Activated naive CD8-positive, alpha-beta T cell treated with anti-CD3 and anti-CD28 coated beads, Interleukin-2, amount 10 ng/mL, durations not matched to agents 7 days and 5 days (primary cell): ENCODE measurements at regions not wholly inside any gene's neighbourhood (a gene's known extent, or its start where the extent isn't known, plus 50 kb on each side); places are given as distances from the start of the nearest gene placed in this dataset.

Source experiments
- ATAC-seq: fragments of 150-1000 bp; cut with Tn5 transposase; one replicate; pipeline ENCODE4 v1.10.0; 2021; ENCODE audit warnings: low read depth, moderate library complexity
- POLR2A ChIA-PET: fragments of 350-600 bp; sonication (Branson Sonifier 250); formaldehyde crosslinking; loops from one replicate; lab custom pipeline; 2021; ENCODE audit warnings: antibody characterized with exemption; lab: Charles Lee
- DNase-seq: peaks from one replicate; pipeline ENCODE4 v3.0.0; 2021
- H3K27ac Mint-ChIP-seq: one replicate; pipeline ENCODE4 v1.8.0; 2022; ENCODE audit warnings: mild to moderate bottlenecking, mixed read lengths
- H3K27me3 Mint-ChIP-seq: one replicate; pipeline ENCODE4 v1.8.0; 2022; ENCODE audit warnings: mild to moderate bottlenecking, moderate library complexity, mixed read lengths
- H3K36me3 Mint-ChIP-seq: one replicate; pipeline ENCODE4 v1.8.0; 2021; ENCODE audit warnings: mild to moderate bottlenecking, mixed read lengths
- H3K4me1 Mint-ChIP-seq: one replicate; pipeline ENCODE4 v1.8.0; 2021; ENCODE audit warnings: mixed read lengths
- H3K4me3 Mint-ChIP-seq: one replicate; pipeline ENCODE4 v1.8.0; 2022; ENCODE audit warnings: mild to moderate bottlenecking, moderate library complexity, mixed read lengths
- H3K9me3 Mint-ChIP-seq: one replicate; pipeline ENCODE4 v1.8.0; 2021; ENCODE audit warnings: mixed read lengths

DNA sequence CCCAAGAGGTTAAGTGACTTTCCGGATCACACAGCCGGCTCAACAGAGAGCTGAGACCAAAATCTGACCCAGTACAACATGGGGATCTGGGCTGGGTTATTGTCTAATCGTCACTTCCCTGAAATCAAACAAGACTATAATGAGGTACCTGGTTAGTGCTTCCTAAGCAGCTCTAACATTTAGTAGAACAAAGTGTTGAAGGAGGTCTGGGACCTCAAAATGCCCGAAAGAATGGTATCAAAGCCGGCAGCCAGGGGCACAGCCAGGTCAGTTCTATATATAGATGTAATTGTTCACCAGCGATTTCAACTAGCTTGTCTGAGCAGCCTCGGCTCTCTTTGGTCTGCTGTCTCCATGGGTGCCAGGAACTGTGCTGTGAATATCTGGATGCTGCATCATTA lies 245.5 kb upstream of the ECI2 start:
- DNase-seq, result no peak
- Mint-ChIP-seq H3K4me1 (no peaks in the 10 kb centered on the region), H3K36me3 (no peaks in the 10 kb centered on the region), H3K4me3 (no peak overlapping the region), H3K27me3 (no peaks in the 10 kb centered on the region), H3K27ac (no peak overlapping the region), H3K9me3 (peaks cover 9% of the 10 kb centered on the region)
- no peak for ATAC-seq
- POLR2A ChIA-PET, result no interaction called here

DNA sequence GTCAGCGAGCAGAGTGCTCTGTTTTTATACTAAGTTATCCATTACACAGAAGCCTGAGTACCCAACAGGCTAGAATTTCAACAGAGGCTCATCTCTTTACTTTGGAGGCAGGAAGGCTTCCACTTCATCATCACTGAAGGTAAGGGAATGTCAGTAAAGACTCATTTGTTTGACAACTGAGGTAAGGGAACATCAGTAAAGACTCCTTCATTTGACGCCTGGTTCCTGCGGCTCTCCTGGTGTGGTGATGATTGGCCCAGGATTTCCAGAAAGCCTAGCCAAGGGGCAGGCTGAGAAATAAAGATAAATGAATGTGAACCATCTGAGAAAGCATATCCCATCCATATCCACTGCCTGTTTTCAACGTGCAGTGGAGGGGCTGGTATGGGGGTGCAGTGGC lies 244.6 kb upstream of the ECI2 start:
- peaks cover 9% of the 10 kb centered on the region for H3K9me3 Mint-ChIP-seq
- POLR2A ChIA-PET, result no interaction called here
- H3K36me3 Mint-ChIP-seq, result no peaks in the 10 kb centered on the region
- H3K4me3 Mint-ChIP-seq, result no peak overlapping the region
- no peak for ATAC-seq
- H3K27ac Mint-ChIP-seq, result no peak overlapping the region
- no peak for DNase-seq
- H3K4me1 Mint-ChIP-seq, result no peaks in the 10 kb centered on the region
- no peaks in the 10 kb centered on the region for H3K27me3 Mint-ChIP-seq

DNA sequence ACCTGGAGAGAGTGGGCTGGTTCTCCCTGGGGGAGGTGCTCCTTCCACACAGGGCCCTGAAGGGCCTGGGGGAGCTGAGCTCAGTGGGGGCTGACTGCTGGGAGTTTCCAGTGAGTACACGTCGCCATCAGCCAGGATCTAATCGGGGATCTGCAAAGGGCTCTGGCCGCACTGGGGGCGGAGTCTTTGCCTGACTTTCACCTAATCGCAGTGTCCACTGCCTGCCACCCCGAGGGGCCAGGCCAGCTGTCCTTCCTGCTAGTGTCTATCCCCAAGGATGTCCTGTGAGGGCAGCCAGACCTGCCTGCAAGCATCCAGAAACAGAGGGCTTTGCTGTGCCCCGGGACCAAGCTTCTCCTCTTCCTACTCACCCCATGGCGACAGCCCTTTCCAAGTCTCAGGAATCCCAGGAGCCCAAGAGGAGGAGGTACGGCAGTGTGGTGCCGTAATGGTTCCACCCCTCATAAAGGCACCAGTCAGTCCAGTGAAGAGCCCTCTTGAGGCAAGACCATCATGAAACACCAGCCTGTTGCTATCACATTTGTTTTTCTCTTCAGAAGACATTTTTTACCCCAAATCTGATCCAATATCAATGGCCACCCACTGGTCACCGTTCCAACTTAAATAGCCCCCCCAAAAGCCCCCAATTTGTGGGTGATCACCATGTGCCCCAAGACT lies 243.1 kb upstream of the ECI2 start:
- no peak overlapping the region for H3K4me3 Mint-ChIP-seq
- no peak for ATAC-seq
- H3K4me1 Mint-ChIP-seq, result no peaks in the 10 kb centered on the region
- no peaks in the 10 kb centered on the region for H3K27me3 Mint-ChIP-seq
- H3K9me3 Mint-ChIP-seq, result peaks cover 6% of the 10 kb centered on the region
- no peak for DNase-seq
- H3K36me3 Mint-ChIP-seq, result no peaks in the 10 kb centered on the region
- POLR2A ChIA-PET, result no interaction called here
- H3K27ac Mint-ChIP-seq, result no peak overlapping the region

DNA sequence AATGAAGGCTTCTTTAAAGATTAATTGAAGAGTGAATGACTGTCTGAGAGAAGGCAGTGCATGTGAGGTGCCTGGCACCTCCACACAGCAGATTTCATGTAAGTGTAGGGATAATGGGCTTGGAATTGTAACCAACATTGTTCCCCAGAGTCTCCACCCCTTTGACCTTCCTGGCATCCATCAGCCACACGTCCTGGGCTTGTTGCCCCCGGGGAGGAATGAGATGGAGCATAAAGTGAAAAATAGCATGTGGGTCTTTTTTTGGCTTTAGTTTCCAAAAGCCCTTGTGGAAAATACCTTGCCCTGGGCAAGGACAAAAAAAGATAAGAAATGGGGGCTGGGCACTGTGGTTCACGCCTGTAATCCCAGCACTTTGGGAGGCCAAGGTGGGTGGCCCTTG lies 242.2 kb upstream of the ECI2 start:
- H3K27ac Mint-ChIP-seq, result no peak overlapping the region
- H3K9me3 Mint-ChIP-seq, result peaks cover 3% of the 10 kb centered on the region
- H3K4me1 Mint-ChIP-seq, result no peaks in the 10 kb centered on the region
- H3K27me3 Mint-ChIP-seq, result no peaks in the 10 kb centered on the region
- DNase-seq (no peak), ATAC-seq (no peak)
- no peaks in the 10 kb centered on the region for H3K36me3 Mint-ChIP-seq
- POLR2A ChIA-PET, result no interaction called here
- H3K4me3 Mint-ChIP-seq, result no peak overlapping the region

DNA sequence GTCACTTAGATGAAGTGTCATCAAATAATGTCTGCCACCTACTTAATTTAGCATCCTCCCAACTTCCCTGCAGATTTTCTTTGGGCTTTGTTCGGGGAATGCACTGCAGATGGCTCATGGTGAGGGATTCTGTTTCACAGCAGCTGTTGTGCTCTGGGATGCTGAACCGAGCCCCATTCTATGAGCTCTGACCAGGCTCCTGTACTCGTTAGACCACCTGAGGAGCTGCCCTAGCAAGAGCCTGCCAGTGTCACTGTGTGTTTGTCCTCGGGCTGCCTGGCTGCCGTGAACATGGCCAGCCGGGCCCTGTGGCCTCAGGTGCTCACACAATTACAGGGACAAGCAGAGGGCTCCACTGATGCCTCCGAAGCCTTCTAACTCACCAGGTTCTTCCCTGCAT lies 238.8 kb upstream of the ECI2 start:
- no peaks in the 10 kb centered on the region for H3K4me1 Mint-ChIP-seq
- H3K4me3 Mint-ChIP-seq, result no peak overlapping the region
- H3K27ac Mint-ChIP-seq, result no peak overlapping the region
- H3K27me3 Mint-ChIP-seq, result no peaks in the 10 kb centered on the region
- POLR2A ChIA-PET, result no interaction called here
- no peaks in the 10 kb centered on the region for H3K9me3 Mint-ChIP-seq
- DNase-seq (no peak), ATAC-seq (no peak)
- no peaks in the 10 kb centered on the region for H3K36me3 Mint-ChIP-seq

DNA sequence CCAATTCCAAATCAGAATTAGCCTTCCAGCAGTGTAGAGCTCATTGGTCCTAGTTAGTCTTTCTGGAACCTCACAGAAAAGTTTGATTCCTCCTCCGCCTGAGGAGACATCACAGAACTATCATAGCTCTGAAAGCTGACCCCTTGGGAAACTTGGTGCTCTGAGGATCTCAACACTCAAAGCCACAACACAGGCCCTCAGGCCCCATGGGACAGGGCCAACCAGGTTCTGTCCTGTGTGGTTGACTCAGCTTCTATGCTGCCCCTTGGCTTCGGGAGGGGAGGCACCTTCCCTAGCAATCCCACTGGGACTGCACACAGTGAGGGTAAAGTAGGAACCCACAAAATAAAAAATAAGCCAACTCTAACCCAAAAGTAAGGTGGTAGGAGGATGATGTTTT lies 237.5 kb upstream of the ECI2 start:
- Mint-ChIP-seq H3K4me3 (no peak overlapping the region), H3K27ac (no peak overlapping the region), H3K36me3 (no peaks in the 10 kb centered on the region), H3K4me1 (no peaks in the 10 kb centered on the region), H3K9me3 (no peaks in the 10 kb centered on the region), H3K27me3 (peaks cover 6% of the 10 kb centered on the region)
- DNase-seq (no peak), ATAC-seq (no peak)
- POLR2A ChIA-PET, result no interaction called here

DNA sequence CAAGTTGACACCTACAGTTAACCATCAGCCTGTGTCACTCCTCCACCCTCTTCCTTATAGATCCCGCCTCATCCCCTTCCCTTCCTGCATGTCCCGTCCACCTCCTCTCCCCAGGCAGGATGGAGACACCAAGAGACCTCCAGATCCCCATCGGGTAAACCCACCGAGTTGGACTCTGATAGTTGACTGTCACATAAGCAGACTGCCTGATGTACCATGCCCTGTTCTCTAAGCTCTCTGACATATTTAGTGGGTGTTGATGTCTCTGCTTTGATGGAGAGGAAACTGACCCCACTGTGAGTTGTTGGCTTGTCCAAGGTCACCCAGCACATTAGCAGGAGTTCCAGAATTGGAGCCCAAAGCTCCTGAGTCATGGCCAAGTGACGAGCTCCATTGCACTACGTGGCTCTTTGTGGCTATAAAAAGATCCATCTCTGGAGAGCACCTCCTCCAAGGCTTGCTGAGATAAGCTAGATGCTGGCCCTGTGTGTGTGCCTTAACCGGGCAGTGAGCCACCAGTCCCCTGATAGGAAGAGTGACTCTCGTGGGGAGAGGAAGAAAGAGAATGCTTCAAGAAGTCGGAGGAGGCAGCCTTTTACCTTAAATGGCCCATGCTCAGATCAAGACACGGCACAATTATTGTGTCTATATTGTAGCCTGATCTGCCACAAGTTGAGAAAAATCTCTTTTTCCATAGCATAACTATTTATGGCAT lies 236.0 kb upstream of the ECI2 start:
- ATAC-seq (no peak), DNase-seq (no peak)
- H3K9me3 Mint-ChIP-seq, result no peaks in the 10 kb centered on the region
- H3K27me3 Mint-ChIP-seq, result peaks cover 6% of the 10 kb centered on the region
- H3K27ac Mint-ChIP-seq, result no peak overlapping the region
- H3K4me1 Mint-ChIP-seq, result no peaks in the 10 kb centered on the region
- POLR2A ChIA-PET, result no interaction called here
- no peak overlapping the region for H3K4me3 Mint-ChIP-seq
- H3K36me3 Mint-ChIP-seq, result no peaks in the 10 kb centered on the region

DNA sequence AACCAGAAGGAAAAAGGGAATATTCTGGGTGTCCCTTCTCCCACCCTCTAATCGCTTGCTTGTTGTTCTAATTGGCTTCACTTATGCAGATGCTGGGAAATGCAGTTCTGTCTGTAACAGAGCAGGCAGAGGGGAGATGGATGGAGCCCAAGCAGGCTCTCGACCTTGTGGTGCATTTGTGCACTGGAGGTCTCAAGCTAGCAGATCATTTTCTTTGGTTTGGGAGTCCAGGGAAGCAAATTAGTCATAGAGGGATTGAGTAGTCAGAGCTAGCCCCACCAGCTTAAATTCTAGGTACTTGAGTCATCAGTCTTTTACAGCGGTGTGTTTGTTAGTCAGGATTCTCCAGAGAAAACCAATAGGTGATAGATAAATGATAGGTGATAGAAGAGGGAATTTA lies 234.7 kb upstream of the ECI2 start:
- Mint-ChIP-seq H3K4me1 (no peaks in the 10 kb centered on the region), H3K4me3 (no peak overlapping the region), H3K27me3 (peaks cover 6% of the 10 kb centered on the region), H3K9me3 (no peaks in the 10 kb centered on the region), H3K36me3 (no peaks in the 10 kb centered on the region), H3K27ac (no peak overlapping the region)
- DNase-seq (no peak), ATAC-seq (no peak)
- POLR2A ChIA-PET, result no interaction called here

DNA sequence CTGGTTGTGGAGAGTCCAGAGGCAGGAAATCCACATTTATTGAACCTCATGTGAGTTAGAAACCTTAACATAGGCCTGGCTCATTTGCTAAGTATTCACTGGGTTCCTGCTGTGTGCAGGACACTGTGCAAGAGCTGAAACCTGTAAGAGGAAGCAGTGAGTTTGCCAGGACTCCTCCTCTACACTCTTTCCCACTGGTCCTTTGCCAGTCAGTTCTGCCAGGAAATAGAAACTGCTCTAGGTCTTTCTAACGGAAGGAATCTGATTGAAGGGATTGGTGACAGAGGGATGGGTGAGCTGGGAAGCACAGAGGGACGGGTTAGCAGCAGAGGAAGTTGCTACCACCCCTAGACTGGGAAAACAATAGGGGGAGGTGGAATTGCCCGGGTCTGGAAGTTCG lies 234.2 kb upstream of the ECI2 start:
- DNase-seq (no peak), ATAC-seq (no peak)
- H3K27me3 Mint-ChIP-seq, result peaks cover 6% of the 10 kb centered on the region
- no peaks in the 10 kb centered on the region for H3K36me3 Mint-ChIP-seq
- POLR2A ChIA-PET, result no interaction called here
- no peaks in the 10 kb centered on the region for H3K9me3 Mint-ChIP-seq
- no peak overlapping the region for H3K4me3 Mint-ChIP-seq
- H3K27ac Mint-ChIP-seq, result no peak overlapping the region
- H3K4me1 Mint-ChIP-seq, result no peaks in the 10 kb centered on the region

DNA sequence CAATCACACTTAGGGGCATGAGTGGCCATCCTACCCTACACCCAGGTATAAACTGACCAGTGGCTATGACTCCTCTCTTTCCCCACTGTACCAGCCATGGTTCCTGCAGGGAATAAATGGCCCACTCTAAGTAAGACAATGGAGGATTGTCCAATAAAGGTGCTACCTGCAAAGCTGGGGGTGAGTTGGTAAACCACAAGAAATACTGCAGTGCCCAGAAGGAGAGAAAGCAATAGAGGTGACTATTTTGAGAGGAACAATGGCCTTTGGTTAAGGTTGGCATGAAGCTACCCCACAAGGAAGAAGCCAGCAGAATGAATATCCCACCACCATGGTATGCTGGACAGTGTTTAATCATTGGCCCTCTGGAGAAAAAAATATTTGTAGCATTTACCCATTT lies 233.3 kb upstream of the ECI2 start:
- ATAC-seq (no peak), DNase-seq (no peak)
- no peak overlapping the region for H3K4me3 Mint-ChIP-seq
- no peaks in the 10 kb centered on the region for H3K36me3 Mint-ChIP-seq
- no peak overlapping the region for H3K27ac Mint-ChIP-seq
- POLR2A ChIA-PET, result no interaction called here
- peaks cover 5% of the 10 kb centered on the region for H3K4me1 Mint-ChIP-seq
- no peaks in the 10 kb centered on the region for H3K9me3 Mint-ChIP-seq
- H3K27me3 Mint-ChIP-seq, result peaks cover 8% of the 10 kb centered on the region

DNA sequence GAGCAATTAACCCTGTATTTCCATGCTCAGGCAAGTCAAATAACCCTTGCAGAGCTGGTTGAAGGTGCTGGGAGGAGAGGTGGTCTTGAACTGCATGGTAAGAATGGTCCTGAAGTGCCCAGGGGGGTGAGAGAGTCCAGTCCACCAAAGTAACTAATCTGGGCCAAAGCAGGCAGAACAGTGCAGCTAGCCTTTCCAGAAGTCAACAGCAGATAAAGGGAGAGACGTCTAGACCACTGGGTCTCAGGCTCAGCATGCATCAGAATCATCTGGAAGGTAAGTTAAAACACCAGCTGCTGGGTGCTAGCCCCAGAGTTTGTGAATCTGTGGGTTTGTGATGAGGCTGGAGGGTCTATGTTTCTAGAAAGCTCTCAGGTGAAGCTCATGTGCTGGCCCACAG lies 232.3 kb upstream of the ECI2 start:
- Mint-ChIP-seq H3K4me1 (peaks cover 5% of the 10 kb centered on the region), H3K27ac (no peak overlapping the region), H3K36me3 (no peaks in the 10 kb centered on the region), H3K4me3 (no peak overlapping the region), H3K9me3 (no peaks in the 10 kb centered on the region), H3K27me3 (peaks cover 8% of the 10 kb centered on the region)
- no peak for ATAC-seq
- POLR2A ChIA-PET, result no interaction called here
- DNase-seq, result no peak

DNA sequence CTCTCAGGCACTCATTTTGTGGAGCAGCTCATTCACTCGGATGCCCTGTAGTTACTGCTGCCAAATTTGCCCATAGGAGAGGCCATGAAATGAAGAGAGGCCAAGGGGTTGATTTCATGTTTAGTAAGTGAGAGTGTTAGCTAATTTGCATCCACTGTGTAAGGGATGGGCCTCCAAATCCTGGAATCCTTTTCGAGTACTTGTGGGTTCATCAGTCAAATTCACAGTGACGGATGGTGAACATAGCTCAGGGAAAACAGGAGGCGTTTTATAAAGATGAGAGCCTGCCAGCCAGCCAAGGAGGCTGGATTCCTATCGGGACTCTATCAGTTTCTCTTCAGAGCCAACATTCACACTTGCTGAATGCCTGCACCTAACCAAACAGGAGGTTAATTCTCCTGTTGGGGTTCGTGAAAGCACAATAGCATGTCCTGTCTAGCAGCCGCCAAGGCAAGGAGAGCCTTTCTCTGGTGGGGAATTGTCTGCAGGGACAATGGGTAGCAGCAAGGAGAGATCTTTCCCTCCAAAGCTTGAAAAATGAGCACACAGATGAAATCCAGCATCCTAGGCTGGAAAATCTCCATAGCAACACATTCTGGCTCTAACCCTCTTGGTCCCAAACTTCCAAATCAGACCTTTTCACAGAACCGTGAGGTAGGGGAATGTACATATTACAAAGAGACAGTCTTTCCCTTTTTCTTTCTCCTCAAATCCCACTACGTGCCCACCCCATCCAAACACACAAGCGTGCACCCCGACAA lies 231.4 kb upstream of the ECI2 start:
- Mint-ChIP-seq H3K4me3 (no peak overlapping the region), H3K36me3 (no peaks in the 10 kb centered on the region), H3K9me3 (no peaks in the 10 kb centered on the region), H3K27me3 (peaks cover 8% of the 10 kb centered on the region), H3K27ac (no peak overlapping the region), H3K4me1 (peaks cover 5% of the 10 kb centered on the region)
- POLR2A ChIA-PET, result no interaction called here
- no peak for ATAC-seq
- DNase-seq, result no peak

DNA sequence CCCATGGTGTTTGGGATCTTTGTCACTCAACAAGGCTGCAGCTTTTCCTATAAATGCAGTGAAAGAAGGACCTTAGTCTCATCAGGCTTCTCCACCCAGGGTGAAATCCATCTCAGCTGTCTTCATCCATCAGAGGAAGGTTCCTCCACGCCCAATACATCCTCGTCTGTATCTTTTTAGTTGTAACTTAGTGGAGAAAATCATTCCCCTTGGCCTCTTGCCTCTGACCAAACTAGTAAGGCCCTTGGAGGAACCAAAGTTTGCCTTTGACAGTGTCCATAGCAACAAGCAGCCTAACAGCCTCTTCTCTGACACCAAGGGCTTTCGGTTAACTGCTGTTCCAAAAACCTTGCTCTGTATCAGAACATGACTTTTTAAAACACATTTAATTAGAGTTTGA lies 230.3 kb upstream of the ECI2 start:
- Mint-ChIP-seq H3K4me1 (peaks cover 5% of the 10 kb centered on the region), H3K27me3 (peaks cover 8% of the 10 kb centered on the region), H3K9me3 (no peaks in the 10 kb centered on the region), H3K27ac (no peak overlapping the region), H3K4me3 (no peak overlapping the region), H3K36me3 (no peaks in the 10 kb centered on the region)
- DNase-seq (no peak), ATAC-seq (no peak)
- POLR2A ChIA-PET, result no interaction called here

DNA sequence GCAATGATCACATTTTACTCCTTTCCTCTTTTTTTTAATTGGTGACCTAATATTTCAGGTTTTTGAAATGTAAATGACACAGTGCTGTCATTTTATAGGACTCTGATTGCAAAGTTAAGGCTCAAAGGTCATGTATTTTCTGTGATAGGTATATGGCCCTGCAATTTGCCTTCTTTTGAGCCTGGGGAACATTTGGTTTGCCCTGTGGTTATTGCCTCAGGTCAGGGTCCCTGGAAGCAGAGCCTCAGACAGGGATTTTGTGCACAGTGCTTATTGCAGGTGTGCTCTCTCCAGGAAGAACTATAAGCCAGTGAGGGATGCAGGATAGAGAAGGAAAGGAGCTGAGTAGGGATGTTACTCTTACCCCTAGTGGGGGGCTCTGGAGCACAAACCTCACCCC lies 229.3 kb upstream of the ECI2 start:
- Mint-ChIP-seq H3K27ac (no peak overlapping the region), H3K9me3 (no peaks in the 10 kb centered on the region), H3K4me3 (no peak overlapping the region), H3K27me3 (peaks cover 8% of the 10 kb centered on the region), H3K36me3 (no peaks in the 10 kb centered on the region), H3K4me1 (peaks cover 5% of the 10 kb centered on the region)
- no peak for DNase-seq
- POLR2A ChIA-PET, result no interaction called here
- no peak for ATAC-seq
